HG02981 (cell line): ENCODE measurements at regions not wholly inside any gene's neighbourhood (a gene's known extent, or its start where the extent isn't known, plus 50 kb on each side); places are given as distances from the start of the nearest gene placed in this dataset.

Experiments used
- ATAC-seq: cut with Tn5 transposase; IDR thresholded peaks from one replicate; pipeline ENCODE4 v1.9.1; 2021; ENCODE audit warnings: mild to moderate bottlenecking, moderate library complexity; ENCODE audit not compliant: unreplicated experiment

DNA sequence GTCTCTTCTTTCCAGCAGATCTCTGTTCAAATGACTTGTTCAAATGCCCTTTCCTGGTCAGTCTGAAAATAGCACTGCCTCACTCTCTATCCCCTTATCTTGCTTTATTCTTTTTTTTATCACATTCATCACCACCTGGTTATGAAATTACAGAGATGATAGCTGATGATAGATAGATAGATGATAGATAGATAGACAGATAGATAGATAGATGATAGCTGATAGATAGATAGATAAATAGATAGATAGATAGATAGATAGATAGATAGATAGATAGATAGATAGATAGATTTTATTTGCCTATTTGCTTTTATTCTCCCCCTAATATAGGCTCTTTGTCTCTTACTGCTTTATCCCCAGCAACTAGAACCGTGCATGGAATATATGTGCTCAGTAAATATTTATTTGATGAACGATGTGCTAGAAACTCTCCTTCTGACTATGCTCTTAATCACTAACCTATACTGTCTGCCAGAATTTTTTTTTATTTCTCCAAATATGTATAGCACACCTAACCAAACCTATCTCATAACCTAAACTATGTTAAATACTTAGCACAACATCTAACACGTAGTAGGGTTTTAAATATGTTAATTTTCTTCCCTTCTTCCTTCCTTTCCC is 372.8 kb upstream of the DUSP10 start:
- ATAC-seq, result no peak

DNA sequence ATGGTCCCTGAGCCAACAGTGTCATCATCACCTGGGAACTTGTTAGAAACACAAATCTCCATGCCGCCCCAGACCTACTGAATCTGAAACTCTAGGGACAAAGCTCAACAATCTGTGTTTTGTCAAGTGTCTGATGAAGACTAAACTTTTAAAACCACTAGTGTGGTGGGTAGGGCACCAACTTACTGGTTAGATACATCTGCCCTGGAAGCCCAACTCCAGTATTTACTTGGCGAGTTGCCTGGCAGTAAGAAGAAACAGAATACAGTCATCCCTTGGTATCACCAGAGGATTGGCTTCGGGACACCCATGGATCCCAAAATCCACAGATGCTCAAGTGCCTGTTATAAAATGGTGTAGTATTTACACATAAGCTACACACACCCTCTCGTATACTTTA is 367.9 kb upstream of the DUSP10 start:
- ATAC-seq, result no peak

DNA sequence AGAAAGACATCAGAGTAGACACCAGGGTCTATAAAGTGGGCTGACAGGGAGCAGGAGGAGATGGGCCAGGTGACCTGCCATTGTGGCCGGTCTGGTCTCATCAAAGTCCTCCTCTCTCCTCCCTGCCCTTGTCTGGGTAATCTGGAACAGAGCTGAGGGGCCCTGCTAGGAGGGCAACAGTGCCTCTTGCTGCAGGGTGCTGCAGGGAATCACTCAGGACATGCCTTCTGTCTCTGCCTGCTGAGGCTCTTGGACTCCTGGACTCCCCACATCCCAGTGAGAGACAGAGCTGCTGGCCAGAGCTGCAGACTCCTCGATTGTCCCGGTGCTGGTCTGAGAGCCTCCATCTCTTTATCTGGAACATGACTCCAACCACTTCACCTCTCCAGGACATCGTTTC is 366.1 kb upstream of the DUSP10 start:
- ATAC-seq, result no peak

DNA sequence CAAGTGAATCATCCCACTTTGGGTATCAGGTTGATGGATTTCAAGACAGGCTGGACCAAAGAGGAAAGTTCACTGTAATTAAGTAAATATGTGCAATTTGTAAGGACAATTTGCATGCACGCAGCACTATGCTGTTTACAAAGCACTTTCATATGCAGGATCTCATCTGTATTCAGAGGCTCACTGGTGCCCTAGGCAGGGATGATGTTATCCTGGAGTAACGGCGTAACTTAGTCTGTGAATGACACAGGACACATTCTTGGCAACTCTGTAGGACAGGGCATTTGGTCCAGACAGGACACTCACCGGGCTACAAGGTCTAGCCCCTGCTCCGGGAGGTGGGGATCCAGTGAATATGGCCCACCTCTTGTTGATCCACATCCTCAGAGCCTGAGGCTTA is 365.4 kb upstream of the DUSP10 start:
- no peak for ATAC-seq

DNA sequence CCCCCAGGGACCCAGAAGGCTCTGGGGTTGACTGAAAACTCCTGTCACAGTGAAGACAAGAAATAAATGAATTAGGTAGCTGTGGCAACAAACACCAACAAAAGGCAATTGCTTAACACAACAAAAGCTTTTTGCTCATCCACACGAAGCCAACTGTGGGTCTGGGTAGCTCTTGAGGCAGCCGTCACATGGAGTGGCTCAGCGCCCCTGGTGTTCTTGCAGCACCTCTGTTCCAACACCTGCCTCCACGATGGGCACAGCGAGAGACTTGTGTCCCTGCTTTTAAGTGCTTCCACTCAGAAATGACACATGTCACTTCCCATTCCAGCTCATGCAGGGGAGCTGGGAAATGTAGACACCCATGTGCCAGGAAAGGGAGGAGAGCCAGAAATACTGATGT is 364.5 kb upstream of the DUSP10 start:
- ATAC-seq, result no peak

DNA sequence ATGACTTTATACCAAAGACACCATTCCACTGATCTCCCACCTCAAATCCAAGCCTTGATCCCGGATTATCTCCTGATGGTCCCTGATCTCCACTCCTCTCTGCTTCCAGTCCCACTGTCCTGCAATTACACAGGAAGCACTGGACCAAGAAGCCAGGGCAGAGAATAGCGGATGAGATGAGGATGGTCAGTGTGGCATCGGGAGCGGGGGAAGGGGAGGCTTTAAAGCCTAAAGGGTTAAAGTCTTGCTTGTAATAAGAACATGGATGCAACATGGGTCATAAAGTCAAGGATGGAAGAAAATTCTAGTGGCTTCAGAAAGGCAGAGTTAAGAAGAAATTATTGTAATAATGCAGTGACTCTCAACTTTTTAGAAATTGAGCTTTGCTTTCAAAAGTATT is 364.0 kb upstream of the DUSP10 start:
- ATAC-seq, result no peak

DNA sequence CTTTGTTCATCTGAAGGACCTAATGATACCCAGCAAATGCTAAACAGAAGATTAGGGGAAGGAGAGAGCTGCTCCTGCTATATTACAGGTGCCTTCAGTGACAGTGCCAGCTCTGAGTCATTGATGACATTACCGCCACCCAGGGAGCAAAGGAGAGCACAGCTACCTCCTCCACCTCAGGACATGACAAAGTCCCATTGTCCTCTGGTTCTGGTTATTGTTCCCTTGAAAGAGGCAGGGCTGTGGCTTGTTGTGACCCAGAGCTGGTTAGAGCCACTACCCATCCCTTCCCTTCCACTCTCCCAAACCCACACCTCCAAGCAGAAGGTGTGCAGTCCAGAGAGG is 363.5 kb upstream of the DUSP10 start:
- ATAC-seq, result no peak

DNA sequence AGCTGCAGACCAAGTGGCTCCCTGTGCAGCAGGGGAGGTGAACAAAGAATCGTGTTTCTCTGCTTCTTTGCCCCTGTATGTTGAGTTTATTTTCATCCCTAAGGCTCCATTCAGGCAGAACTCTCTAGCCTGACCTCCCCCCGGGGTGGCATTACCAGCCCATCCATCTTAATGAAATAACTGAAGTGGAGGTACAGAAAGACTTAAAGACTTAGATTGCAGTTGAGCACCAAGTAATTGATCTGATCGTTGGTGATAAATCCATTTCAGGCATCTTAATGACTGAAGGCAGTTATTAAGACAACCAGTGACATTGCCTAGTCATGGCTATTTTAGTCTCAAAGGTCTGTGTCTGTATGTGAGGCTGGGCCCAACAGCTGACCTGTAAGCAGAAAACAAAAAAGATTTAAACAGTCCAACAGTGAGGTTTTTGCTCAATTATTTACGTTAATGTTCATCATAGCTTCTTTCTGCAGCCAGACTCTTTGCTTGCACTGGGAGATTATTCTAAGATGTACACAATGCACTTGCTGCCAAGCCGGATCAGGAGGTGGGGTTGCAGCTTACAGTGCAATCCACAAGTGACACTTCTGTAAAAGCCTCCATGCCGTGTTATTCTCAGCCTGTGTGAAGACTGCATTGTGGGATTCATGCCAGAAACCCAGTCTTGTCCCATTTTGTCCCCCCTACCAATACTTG is 363.0 kb upstream of the DUSP10 start:
- no peak for ATAC-seq

DNA sequence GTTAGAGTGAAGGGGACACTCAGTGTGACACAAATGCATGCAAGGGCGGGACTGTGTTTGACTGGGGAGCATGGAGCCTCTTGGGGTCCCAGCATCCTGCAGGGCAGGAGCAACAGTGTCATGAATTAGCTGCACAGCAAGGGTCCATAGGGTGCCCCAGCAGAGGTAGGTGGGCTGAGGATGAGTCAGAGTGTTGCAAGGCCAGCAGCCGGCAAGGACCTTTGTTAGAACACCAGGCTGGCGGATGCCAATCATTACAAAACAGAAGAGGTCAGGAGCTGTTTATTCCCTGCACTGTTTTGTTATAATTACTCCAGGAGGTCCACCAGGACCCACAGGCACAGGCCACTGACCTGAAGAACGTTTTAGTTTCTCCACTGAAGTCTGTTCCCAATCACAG is 362.2 kb upstream of the DUSP10 start:
- no peak for ATAC-seq

DNA sequence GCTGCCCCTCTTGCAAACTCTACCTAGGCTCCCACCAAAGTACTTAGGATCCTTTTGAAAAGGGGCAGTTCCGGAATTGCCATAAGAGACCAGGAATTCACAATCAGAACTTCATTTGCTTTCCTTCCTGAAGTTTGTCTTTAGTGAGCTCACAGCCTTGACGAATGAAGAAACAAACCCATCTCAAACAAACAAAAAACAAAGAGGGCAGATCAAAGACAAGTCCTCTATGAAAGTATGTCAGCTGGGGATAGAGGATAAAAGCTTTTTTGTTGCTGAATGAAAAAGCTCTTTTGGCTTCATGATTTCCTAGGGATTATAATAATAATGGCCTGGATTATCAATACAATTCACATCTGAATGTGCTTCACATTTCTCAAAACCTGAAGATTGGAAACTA is 357.9 kb upstream of the DUSP10 start:
- ATAC-seq, result no peak

DNA sequence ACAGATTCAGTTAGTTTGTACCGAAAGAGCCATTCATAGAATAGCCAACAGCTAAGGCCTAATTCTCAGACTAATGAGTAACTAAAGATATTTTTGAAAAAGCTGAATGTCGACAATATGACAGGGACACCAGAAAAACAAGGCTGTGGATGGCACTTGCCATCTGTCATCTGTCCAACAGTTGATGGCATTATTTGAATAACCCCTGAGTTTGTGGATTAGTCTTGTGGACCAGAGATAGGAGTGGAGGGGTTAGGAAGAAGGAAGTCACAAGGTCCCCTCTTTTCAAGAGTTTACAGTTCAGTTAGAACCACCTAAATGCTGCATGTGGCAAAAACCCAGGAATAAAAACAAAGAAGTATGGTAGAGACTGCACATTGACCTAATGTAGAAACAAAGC is 356.5 kb upstream of the DUSP10 start:
- no peak for ATAC-seq

DNA sequence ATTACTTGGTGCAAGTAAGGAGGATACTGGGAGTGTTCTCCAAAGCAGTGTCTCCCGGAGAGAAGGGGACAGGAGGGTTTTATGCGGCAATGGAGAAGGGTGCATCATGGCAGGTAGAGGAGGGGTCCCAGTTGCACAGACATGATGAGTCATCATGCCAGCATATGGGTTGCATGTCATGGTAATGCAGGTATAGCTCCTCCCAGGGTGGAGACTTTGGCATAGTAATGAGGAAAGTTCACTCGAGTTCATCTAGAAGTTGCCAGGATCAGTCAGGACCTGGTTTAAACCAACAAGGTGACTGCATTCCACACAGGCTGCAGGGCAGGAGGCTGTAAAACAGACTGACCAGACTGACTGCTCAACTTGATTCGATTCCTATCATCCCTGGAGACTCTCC is 355.7 kb upstream of the DUSP10 start:
- no peak for ATAC-seq

DNA sequence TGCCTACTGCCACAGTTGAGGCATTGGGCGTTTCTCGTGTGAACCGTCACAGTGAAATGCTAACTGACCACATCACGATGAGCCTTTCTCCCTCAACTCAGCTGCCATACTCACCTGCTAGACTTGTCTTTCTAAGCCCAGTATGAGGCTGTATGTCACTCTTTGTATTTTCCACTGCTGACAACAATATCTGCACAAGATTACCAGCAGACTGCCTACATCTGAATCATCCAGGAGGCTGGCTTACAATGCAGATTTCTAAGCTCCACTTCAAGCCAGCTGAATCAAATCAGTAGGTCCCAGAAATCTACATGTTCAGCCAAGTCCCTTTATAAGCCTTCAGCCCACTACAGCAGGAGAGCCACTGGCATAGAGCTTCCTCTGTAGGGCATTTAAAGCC is 355.0 kb upstream of the DUSP10 start:
- no peak for ATAC-seq

DNA sequence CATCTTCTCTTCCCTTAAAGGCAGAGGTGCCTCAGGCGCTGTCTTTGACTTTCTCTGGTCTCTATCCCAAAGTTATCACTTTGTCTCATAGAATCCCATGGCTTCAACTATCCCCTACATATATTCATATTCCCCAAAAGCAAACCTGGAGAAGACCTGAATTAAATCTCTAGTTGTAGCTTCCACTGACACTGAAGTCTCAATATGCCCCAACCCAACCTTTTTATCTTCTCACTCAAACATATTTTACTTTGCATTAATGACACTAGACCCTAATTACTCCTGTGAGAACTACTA is 354.5 kb upstream of the DUSP10 start:
- ATAC-seq, result no peak

DNA sequence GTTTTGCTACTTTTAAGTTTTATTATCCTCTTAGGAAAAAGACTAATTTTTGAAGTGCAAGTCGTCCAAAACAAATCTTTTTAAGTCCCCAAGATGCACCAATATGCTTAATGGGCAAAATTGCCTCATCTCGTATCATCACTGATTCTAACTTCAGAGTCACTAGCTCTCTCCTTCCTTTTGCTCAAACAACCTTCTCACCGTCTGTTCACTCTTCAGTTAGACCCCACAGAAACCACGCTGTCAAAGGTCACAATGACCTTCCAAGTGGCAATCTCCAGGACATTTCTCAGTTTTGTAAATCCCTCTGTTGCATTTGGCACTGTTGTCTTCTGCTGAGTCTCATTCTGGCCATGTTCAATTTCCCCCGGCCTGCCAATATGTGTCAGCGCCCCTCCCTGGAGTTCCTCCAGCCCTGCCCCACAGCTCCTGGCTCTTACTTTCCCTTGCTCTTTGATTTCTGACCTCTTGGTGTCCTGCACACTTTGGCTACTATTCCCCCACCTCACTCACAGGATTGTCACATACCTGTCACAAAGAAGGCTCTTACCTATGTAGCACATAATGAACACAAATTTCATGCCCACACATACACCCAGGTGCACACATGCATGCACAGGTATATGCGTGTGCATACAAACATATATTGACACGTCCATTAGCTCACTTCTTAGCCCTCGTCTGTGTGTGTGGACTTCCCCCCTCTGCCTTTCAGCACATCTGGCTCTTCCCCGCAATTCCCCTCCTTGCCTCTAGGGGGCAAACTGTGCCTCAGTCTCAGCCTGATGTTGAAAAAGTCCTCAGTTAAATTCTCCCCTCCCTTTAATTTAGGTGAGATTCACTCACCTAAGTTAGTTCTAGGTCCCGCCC is 354.0 kb upstream of the DUSP10 start:
- ATAC-seq, result peak; percentile 69

DNA sequence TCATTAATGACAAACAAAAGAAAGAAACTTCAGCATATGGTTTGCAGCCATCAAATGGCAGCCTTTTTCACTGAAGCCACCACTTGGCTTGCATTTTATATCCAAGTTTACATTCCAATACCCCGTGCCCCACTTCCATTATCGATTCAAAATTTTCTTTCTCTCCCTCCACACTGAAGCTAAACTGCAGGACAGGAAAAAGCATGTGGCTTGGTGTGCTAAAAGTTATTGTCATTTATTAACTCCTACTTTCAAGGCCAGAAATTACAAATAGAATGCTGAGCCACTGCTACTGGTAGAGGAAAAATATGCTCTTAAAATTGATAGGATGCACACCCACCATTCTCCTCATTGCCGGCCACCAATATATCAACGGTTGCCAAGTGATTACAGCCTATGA is 351.6 kb upstream of the DUSP10 start:
- ATAC-seq, result no peak

DNA sequence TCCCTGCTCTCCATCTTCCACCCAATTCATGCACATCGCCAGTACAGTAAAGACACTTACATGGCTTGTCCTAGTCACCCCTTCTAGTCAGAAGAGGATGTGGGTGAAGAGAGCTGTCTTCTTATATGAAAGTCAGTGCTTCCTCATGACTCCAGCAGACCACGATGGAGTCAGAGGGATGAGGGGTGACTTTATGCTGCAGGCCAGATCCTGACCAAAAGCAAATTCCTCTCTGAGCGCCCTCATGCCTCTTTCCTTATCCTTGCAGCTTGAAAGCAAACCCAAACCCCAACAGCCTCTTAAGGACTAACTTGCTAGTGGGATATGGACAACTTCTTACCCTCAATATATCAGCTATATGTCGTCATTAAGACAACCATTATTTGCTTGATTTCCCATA is 348.2 kb upstream of the DUSP10 start:
- no peak for ATAC-seq

DNA sequence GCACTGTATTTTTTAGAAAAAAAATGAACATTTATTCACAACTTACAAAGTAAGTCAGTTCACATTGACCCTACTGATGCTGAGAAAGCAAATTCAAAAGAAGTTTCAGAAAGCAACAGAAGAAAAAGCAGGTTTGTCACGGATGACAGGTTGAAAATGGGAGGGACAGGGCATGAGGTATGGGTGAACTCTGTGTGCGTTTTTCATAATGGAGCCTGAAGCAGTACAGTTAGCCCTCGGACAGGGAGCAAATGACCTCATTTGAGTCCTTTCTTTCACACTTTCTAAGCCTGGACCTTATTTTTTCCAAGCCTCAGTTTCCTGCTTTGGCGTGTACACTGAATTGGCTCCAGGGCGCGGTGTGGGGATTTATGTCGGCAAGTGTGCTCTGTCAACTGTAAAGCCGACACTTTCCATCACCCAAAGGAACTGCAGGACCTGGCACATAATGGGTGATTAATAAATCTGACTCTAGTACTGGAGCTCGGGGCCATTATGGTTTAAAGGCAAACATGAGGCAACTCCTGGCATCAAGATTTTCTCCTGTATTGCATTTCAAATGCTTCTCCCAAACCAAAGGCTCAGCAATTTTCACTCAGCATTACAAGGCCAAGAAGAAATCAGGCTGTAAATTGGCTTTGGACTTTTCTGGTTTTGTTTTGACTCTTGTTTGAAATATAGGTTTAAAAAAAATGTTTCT is 345.5 kb upstream of the DUSP10 start:
- ATAC-seq, result no peak

DNA sequence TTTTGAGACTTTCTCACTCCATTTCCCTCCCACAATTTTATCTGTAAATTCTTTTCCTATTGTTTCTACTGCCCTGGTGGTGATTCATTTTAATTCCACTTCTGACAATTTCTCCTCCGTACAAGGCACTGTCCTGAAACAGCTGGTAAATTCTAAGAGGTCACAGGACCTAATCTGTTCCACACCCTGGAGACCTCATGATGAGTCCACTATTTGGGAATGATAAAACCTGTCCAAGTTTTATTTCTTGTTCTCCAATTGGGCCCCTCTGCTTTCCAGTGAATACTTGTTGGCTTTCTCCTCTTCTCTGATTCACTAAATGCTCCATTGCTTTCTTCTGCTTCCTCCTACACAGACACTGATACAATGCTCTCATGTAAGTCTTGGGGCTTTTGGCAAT is 343.1 kb upstream of the DUSP10 start:
- no peak for ATAC-seq

DNA sequence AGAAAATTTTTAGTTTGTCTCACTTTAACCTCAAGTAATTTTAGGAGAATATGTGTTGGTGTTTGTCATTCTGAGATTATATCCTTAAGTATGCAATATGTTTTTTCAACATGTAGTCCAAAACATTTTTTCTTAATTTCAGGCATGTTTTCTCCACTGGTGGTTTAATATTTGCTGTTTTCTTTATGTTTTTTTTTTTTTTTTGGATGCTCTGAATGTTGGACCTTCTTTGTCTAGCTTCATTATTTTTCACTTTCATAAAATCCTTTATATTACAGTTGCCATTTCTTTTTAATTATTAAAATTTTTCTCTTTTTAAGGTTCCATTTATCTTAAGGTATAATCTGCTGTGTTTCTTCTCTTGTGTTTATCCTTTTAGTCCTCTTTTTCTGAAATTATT is 342.2 kb upstream of the DUSP10 start:
- ATAC-seq, result no peak

DNA sequence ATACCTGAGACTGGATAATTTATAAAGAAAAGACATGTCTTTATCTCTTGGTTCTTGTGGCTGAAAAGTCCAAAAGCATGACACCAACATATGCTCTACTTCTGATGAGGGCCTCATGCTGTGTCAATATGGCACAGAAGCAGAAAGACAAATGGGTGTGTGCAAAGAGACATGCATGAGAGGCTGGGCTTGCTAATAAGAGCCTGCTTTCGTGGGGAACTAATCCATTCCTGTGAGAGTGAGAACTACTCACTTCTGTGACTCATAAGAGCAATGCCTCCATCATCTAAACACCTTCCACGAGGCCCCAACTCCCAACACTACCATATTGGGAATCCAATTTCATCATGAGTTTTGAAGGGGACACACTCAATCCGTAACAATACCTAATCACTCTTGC is 340.0 kb upstream of the DUSP10 start:
- no peak for ATAC-seq

DNA sequence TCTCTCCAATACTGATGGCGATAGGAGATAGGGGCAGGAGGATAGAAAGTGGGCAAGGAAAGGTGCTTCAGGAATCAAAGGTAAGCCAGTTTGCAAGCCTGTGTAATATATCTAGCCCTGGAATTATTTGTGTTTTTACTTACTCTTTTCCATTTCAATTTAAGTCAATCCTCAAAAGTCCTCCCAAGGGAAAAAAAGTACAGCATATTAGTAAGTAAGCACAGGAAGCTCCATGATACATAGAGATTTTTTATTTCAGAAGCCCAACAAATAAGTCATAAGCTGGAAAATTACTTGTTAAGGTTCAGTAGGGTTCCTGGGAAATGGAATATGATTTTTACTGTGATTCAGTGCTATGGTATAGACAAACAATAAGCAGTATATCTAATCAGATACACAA is 337.7 kb upstream of the DUSP10 start:
- no peak for ATAC-seq
